ENCODE measurements at regions not wholly inside any gene's neighbourhood (a gene's known extent, or its start where the extent isn't known, plus 50 kb on each side); places are given as distances from the start of the nearest gene placed in this dataset.
"Not testable (repeated sequence)": the region's sequence is repeated elsewhere in the genome, so short reads cannot be mapped to it uniquely, and the experiment has no call there.

GRCh38 chr13:18773988-18774387 is 407.6 kb downstream of the TUBA3C start:
- not testable (repeated sequence) for TF ChIP-seq EZH2 (IDR thresholded peaks at IDR 0.05); POLR2AphosphoS5 (IDR thresholded peaks at IDR 0.05; ENCODE audit: borderline replicate concordance, low read depth, low read length)

All from SK-N-MC (cell line).